ENCODE measurements at regions not wholly inside any gene's neighbourhood (a gene's known extent, or its start where the extent isn't known, plus 50 kb on each side); places are given as distances from the start of the nearest gene placed in this dataset.

DNA sequence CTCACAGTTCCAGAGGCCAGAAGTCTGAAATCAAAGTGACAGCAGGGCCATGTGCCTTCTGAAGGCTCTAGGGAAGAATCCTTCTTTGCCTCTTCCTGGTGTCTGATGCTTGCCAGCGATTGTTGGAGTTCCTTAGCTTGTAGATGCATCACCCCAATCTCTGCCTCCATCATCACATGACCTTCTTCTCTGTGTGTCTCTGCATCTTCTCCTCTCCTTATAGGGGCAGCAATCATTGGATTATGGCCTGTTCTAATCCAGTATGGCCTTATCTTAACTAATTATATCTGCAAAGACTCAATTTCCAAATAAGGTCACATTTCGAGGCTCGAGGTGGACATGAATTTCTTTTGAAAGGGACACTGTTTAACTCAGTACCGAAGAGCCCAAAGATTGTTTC, 71.7 kb upstream of the RAI2 start:
- TF ChIP-seq, protein P1, sequence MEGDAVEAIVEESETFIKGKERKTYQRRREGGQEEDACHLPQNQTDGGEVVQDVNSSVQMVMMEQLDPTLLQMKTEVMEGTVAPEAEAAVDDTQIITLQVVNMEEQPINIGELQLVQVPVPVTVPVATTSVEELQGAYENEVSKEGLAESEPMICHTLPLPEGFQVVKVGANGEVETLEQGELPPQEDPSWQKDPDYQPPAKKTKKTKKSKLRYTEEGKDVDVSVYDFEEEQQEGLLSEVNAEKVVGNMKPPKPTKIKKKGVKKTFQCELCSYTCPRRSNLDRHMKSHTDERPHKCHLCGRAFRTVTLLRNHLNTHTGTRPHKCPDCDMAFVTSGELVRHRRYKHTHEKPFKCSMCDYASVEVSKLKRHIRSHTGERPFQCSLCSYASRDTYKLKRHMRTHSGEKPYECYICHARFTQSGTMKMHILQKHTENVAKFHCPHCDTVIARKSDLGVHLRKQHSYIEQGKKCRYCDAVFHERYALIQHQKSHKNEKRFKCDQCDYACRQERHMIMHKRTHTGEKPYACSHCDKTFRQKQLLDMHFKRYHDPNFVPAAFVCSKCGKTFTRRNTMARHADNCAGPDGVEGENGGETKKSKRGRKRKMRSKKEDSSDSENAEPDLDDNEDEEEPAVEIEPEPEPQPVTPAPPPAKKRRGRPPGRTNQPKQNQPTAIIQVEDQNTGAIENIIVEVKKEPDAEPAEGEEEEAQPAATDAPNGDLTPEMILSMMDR (IDR thresholded peaks at IDR 0.05): no peak
- TF ChIP-seq ZFX (IDR thresholded peaks at IDR 0.05; ENCODE audit: borderline replicate concordance): no peak

Data from 22Rv1 (cell line).